ENCODE measurements at regions not wholly inside any gene's neighbourhood (a gene's known extent, or its start where the extent isn't known, plus 50 kb on each side); places are given as distances from the start of the nearest gene placed in this dataset.

GRCh38 chr1:168918860-168919741 is 187.4 kb upstream of the ATP1B1 start:
- intact Hi-C loops (cut with DNase I): no loop called here
- Histone ChIP-seq H3K27ac (no peak overlapping the region), H3K4me1 (peaks cover under 1 to 1% of the 10 kb centered on the region in 2 donors), H3K9me3 (no peaks in the 10 kb centered on the region), H3K4me3 (replicated peaks in 1 of 3) (no peak overlapping the region), H3K36me3 (no peaks in the 10 kb centered on the region), H3K27me3 (no peaks in the 10 kb centered on the region)
- no peak for DNase-seq
- TF ChIP-seq CTCF (IDR thresholded peaks at IDR 0.05): no peak
- no peak for TF ChIP-seq POLR2A (IDR thresholded peaks at IDR 0.05)
- WGBS, 2 donors: 87 to 91% methylated on average over 5 of the region's 5 CpGs

GRCh38 chr1:168920456-168921094 is 185.9 kb upstream of the ATP1B1 start:
- Histone ChIP-seq H3K4me1 (no peaks in the 10 kb centered on the region), H3K36me3 (no peaks in the 10 kb centered on the region), H3K9me3 (no peaks in the 10 kb centered on the region), H3K4me3 (replicated peaks in 1 of 3) (no peak overlapping the region), H3K27me3 (no peaks in the 10 kb centered on the region), H3K27ac (peak overlapping the region in 2 of 3 donors; percentile 7 to 35)
- TF ChIP-seq POLR2A (IDR thresholded peaks at IDR 0.05): no peak
- TF ChIP-seq CTCF (IDR thresholded peaks at IDR 0.05): no peak
- intact Hi-C loops (cut with DNase I): no loop called here
- no peak for DNase-seq
- 65 to 67% methylated on average over 6 of the region's 6 CpGs for WGBS, 2 donors

- DNase-seq: no peak
- H3K27ac ChIP-seq: no peak overlapping the region
- H3K9me3 ChIP-seq: no peaks in the 10 kb centered on the region
- no peaks in the 10 kb centered on the region for H3K27me3 ChIP-seq
- no peak overlapping the region for H3K4me3 ChIP-seq (replicated peaks in 1 of 3)
- 83 to 87% methylated on average over 3 of the region's 3 CpGs for WGBS, 2 donors
- no peaks in the 10 kb centered on the region for H3K36me3 ChIP-seq
- TF ChIP-seq POLR2A (IDR thresholded peaks at IDR 0.05) (no peak), CTCF (IDR thresholded peaks at IDR 0.05) (no peak)
- intact Hi-C loops (cut with DNase I): no loop called here
- H3K4me1 ChIP-seq: no peaks in the 10 kb centered on the region
These were observed 184.9 kb upstream of the ATP1B1 start for GRCh38 chr1:168921629-168922028.

- H3K36me3 ChIP-seq: no peaks in the 10 kb centered on the region
- TF ChIP-seq CTCF (IDR thresholded peaks at IDR 0.05) (no peak), POLR2A (IDR thresholded peaks at IDR 0.05) (no peak)
- no peak for DNase-seq
- H3K27ac ChIP-seq: no peak overlapping the region
- H3K4me1 ChIP-seq: no peaks in the 10 kb centered on the region
- H3K4me3 ChIP-seq (replicated peaks in 1 of 3): no peak overlapping the region
- no peaks in the 10 kb centered on the region for H3K27me3 ChIP-seq
- 89 to 90% methylated on average over 3 of the region's 3 CpGs for WGBS, 2 donors
- intact Hi-C loops (cut with DNase I): no loop called here
- H3K9me3 ChIP-seq: no peaks in the 10 kb centered on the region
These were observed 182.9 kb upstream of the ATP1B1 start for GRCh38 chr1:168923521-168924136.

GRCh38 chr1:168924976-168925375 is 181.5 kb upstream of the ATP1B1 start:
- H3K27me3 ChIP-seq: no peaks in the 10 kb centered on the region
- no peaks in the 10 kb centered on the region for H3K9me3 ChIP-seq
- no peaks in the 10 kb centered on the region for H3K36me3 ChIP-seq
- H3K4me1 ChIP-seq: no peaks in the 10 kb centered on the region
- intact Hi-C loops (cut with DNase I): no loop called here
- TF ChIP-seq POLR2A (IDR thresholded peaks at IDR 0.05) (no peak), CTCF (IDR thresholded peaks at IDR 0.05) (no peak)
- H3K27ac ChIP-seq: no peak overlapping the region
- WGBS, 2 donors: 67 to 87% methylated on average over 1 of the region's 1 CpG
- no peak overlapping the region for H3K4me3 ChIP-seq (replicated peaks in 1 of 3)
- DNase-seq: no peak
